Ectodermal cell (in vitro differentiated cells): ENCODE measurements at regions not wholly inside any gene's neighbourhood (a gene's known extent, or its start where the extent isn't known, plus 50 kb on each side); places are given as distances from the start of the nearest gene placed in this dataset.

ENCODE experiments used
- H3K27ac ChIP-seq: 2 replicates; pipeline ENCODE4 v1.7.0; 2013; ENCODE audit warnings: mild to moderate bottlenecking, low read depth, low read length; ENCODE audit not compliant: insufficient read depth, poor library complexity, severe bottlenecking
- H3K27me3 ChIP-seq: 2 replicates; pipeline ENCODE4 v1.7.0; 2013; ENCODE audit warnings: mild to moderate bottlenecking, low read length; ENCODE audit not compliant: insufficient read depth, control insufficient read depth, poor library complexity, severe bottlenecking
- H3K36me3 ChIP-seq: one replicate; pipeline ENCODE4 v1.7.0; 2013; ENCODE audit warnings: low read length; ENCODE audit not compliant: control insufficient read depth, insufficient read depth
- H3K4me1 ChIP-seq: one replicate; pipeline ENCODE4 v1.7.0; 2013; ENCODE audit warnings: low read length; ENCODE audit not compliant: control insufficient read depth, insufficient read depth
- H3K4me3 ChIP-seq: 2 replicates; pipeline ENCODE4 v1.7.0; 2013; ENCODE audit warnings: low read depth, low read length, control low read depth; ENCODE audit not compliant: insufficient read depth
- H3K9me3 ChIP-seq: 2 replicates; pipeline ENCODE4 v1.7.0; 2013; ENCODE audit warnings: mild to moderate bottlenecking, low read length, moderate library complexity; ENCODE audit not compliant: control insufficient read depth
- whole genome bisulfite sequencing, 2 experiments: methylation state at CpG; one replicate each; pipeline ENCODE4 v1.1.7; 2013; ENCODE audit warnings: missing lambda C conversion rate in 2 of 2; 5-methylcytosine and 5-hydroxymethylcytosine counted together

GRCh38 chr12:92404921-92405320 lies 259.3 kb upstream of the BTG1 start:
- Histone ChIP-seq H3K9me3 (no peaks in the 10 kb centered on the region), H3K36me3 (no peaks in the 10 kb centered on the region), H3K27ac (no peak overlapping the region), H3K4me1 (no peaks in the 10 kb centered on the region), H3K27me3 (no peaks in the 10 kb centered on the region), H3K4me3 (no peak overlapping the region)
- 89 to 94% methylated on average over 1 of the region's 1 CpG for WGBS, 2 experiments

GRCh38 chr12:92404259-92404894 lies 258.7 kb upstream of the BTG1 start:
- H3K9me3 ChIP-seq: no peaks in the 10 kb centered on the region
- H3K27ac ChIP-seq: no peak overlapping the region
- no peaks in the 10 kb centered on the region for H3K36me3 ChIP-seq
- H3K4me1 ChIP-seq: no peaks in the 10 kb centered on the region
- WGBS, 2 experiments: no CpG with 5 or more reads among the region's 1 CpG
- no peak overlapping the region for H3K4me3 ChIP-seq
- no peaks in the 10 kb centered on the region for H3K27me3 ChIP-seq

GRCh38 chr12:92403210-92404175 lies 257.8 kb upstream of the BTG1 start:
- Histone ChIP-seq H3K27ac (no peak overlapping the region), H3K4me3 (no peak overlapping the region), H3K27me3 (no peaks in the 10 kb centered on the region), H3K36me3 (no peaks in the 10 kb centered on the region), H3K4me1 (no peaks in the 10 kb centered on the region), H3K9me3 (no peaks in the 10 kb centered on the region)
- 94 to 96% methylated on average over 3 of the region's 3 CpGs for WGBS, 2 experiments

- Histone ChIP-seq H3K4me1 (no peaks in the 10 kb centered on the region), H3K4me3 (no peak overlapping the region), H3K27ac (no peak overlapping the region), H3K9me3 (no peaks in the 10 kb centered on the region), H3K36me3 (no peaks in the 10 kb centered on the region), H3K27me3 (no peaks in the 10 kb centered on the region)
- no CpG with 5 or more reads among the region's 1 CpG for WGBS, 2 experiments
Observed at GRCh38 chr12:92402415-92402814, 256.8 kb upstream of the BTG1 start.

GRCh38 chr12:92400006-92400405 lies 254.4 kb upstream of the BTG1 start:
- WGBS, 2 experiments: 90 to 98% methylated on average over 5 of the region's 5 CpGs
- no peaks in the 10 kb centered on the region for H3K9me3 ChIP-seq
- H3K27me3 ChIP-seq: no peaks in the 10 kb centered on the region
- no peak overlapping the region for H3K27ac ChIP-seq
- H3K4me1 ChIP-seq: no peaks in the 10 kb centered on the region
- H3K4me3 ChIP-seq: no peak overlapping the region
- H3K36me3 ChIP-seq: no peaks in the 10 kb centered on the region

- Histone ChIP-seq H3K36me3 (no peaks in the 10 kb centered on the region), H3K4me3 (no peak overlapping the region), H3K27ac (no peak overlapping the region), H3K27me3 (no peaks in the 10 kb centered on the region), H3K9me3 (no peaks in the 10 kb centered on the region), H3K4me1 (no peaks in the 10 kb centered on the region)
- 63 to 71% methylated on average over 8 of the region's 8 CpGs for WGBS, 2 experiments
Observed at GRCh38 chr12:92398565-92399309, 253.1 kb upstream of the BTG1 start.

- 89 to 94% methylated on average over 2 of the region's 2 CpGs for WGBS, 2 experiments
- Histone ChIP-seq H3K27me3 (no peaks in the 10 kb centered on the region), H3K4me1 (no peaks in the 10 kb centered on the region), H3K9me3 (no peaks in the 10 kb centered on the region), H3K4me3 (no peak overlapping the region), H3K36me3 (no peaks in the 10 kb centered on the region), H3K27ac (no peak overlapping the region)
Observed at GRCh38 chr12:92396647-92397252, 251.1 kb upstream of the BTG1 start.

- H3K36me3 ChIP-seq: no peaks in the 10 kb centered on the region
- 92 to 95% methylated on average over 2 of the region's 2 CpGs for WGBS, 2 experiments
- H3K4me3 ChIP-seq: no peak overlapping the region
- no peaks in the 10 kb centered on the region for H3K9me3 ChIP-seq
- H3K27me3 ChIP-seq: no peaks in the 10 kb centered on the region
- H3K27ac ChIP-seq: no peak overlapping the region
- no peaks in the 10 kb centered on the region for H3K4me1 ChIP-seq
Observed at GRCh38 chr12:92395322-92395721, 249.7 kb upstream of the BTG1 start.

GRCh38 chr12:92394895-92395294 lies 249.2 kb upstream of the BTG1 start:
- 96 to 98% methylated on average over 1 of the region's 1 CpG for WGBS, 2 experiments
- Histone ChIP-seq H3K27me3 (no peaks in the 10 kb centered on the region), H3K27ac (no peak overlapping the region), H3K9me3 (no peaks in the 10 kb centered on the region), H3K36me3 (no peaks in the 10 kb centered on the region), H3K4me1 (no peaks in the 10 kb centered on the region), H3K4me3 (no peak overlapping the region)
